ENCODE measurements at regions not wholly inside any gene's neighbourhood (a gene's known extent, or its start where the extent isn't known, plus 50 kb on each side); places are given as distances from the start of the nearest gene placed in this dataset.

- ChIA-PET POLR2A (interaction anchor here (0.6 kb wide), 1 partner anchor 30 kb away, joined by 4 read pairs; no protein-coding TSS in a partner anchor), CTCF (interaction anchor here (1.7 kb wide), 1 partner anchor 21 kb away, joined by 9 read pairs; no protein-coding TSS in a partner anchor), RAD21 (ENCODE audit: unreplicated experiment) (interaction anchor here (1.4 kb wide), 1 partner anchor 21 kb away, joined by 6 read pairs; no protein-coding TSS in a partner anchor), SMC1A (ENCODE audit: uncharacterized antibody, unreplicated experiment) (no interaction called here)
- Histone ChIP-seq H3K4me1 (ENCODE audit: control insufficient read depth, insufficient read depth, low read length) (no peaks in the 10 kb centered on the region), H3K27me3 (replicated peaks in 1 of 2; ENCODE audit: control insufficient read depth in 2 of 2, insufficient read depth in 2 of 2, low read length in 1 of 2) (no peaks in the 10 kb centered on the region), H4K20me1 (ENCODE audit: control insufficient read depth, insufficient read depth) (no peaks in the 10 kb centered on the region), H3K27ac (ENCODE audit: control insufficient read depth, insufficient read depth) (no peak overlapping the region), H3K36me3 (ENCODE audit: control insufficient read depth in 2 of 2, insufficient read depth in 2 of 2, low read length in 1 of 2) (no peaks in the 10 kb centered on the region), H3K79me2 (ENCODE audit: control insufficient read depth, insufficient read depth, low read length) (no peaks in the 10 kb centered on the region), H3K9me3 (replicated peaks; ENCODE audit: control insufficient read depth, insufficient read depth, low read length) (no peaks in the 10 kb centered on the region), H3K4me3 (no peak overlapping the region), H3K9ac (ENCODE audit: control insufficient read depth, insufficient read depth, low read length) (no peak overlapping the region), H3K4me2 (ENCODE audit: control insufficient read depth, insufficient read depth) (no peak overlapping the region), H2AFZ (ENCODE audit: control insufficient read depth, low read depth, low read length) (no peak overlapping the region)
- in situ Hi-C loops (cut with MboI), result no loop called here
- ATAC-seq (no peak), DNase-seq (ENCODE audit: low read depth, low spot score) (no peak), FAIRE-seq (no peak)
- WGBS (ENCODE audit: insufficient coverage, insufficient replicate concordance, low lambda C conversion rate, missing lambda C conversion rate), result 40% methylated on average over 4 of the region's 4 CpGs
- intact Hi-C loops (cut with micrococcal nuclease; ENCODE audit: unreplicated experiment), result no loop called here
- TF ChIP-seq IKZF2 (IDR thresholded peaks at IDR 0.05) (no peak), BCL11A (IDR thresholded peaks at IDR 0.05; ENCODE audit: low read depth, low read length) (no peak), PAX5 (IDR thresholded peaks at IDR 0.05; ENCODE audit: borderline replicate concordance, low read depth, low read length) (no peak), DPF2 (IDR thresholded peaks at IDR 0.05) (no peak), ZNF217 (IDR thresholded peaks at IDR 0.05) (no peak), ASH2L (IDR thresholded peaks at IDR 0.05; ENCODE audit: borderline replicate concordance, low read depth) (no peak), HDGF (IDR thresholded peaks at IDR 0.05) (no peak), TBL1XR1 (IDR thresholded peaks at IDR 0.05; ENCODE audit: low read depth, low read length) (no peak)
- TF ChIP-seq, protein P1, sequence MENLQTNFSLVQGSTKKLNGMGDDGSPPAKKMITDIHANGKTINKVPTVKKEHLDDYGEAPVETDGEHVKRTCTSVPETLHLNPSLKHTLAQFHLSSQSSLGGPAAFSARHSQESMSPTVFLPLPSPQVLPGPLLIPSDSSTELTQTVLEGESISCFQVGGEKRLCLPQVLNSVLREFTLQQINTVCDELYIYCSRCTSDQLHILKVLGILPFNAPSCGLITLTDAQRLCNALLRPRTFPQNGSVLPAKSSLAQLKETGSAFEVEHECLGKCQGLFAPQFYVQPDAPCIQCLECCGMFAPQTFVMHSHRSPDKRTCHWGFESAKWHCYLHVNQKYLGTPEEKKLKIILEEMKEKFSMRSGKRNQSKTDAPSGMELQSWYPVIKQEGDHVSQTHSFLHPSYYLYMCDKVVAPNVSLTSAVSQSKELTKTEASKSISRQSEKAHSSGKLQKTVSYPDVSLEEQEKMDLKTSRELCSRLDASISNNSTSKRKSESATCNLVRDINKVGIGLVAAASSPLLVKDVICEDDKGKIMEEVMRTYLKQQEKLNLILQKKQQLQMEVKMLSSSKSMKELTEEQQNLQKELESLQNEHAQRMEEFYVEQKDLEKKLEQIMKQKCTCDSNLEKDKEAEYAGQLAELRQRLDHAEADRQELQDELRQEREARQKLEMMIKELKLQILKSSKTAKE (IDR thresholded peaks at IDR 0.05; ENCODE audit: low read depth, poor library complexity, severe bottlenecking), result no peak
- TF ChIP-seq, protein P2, sequence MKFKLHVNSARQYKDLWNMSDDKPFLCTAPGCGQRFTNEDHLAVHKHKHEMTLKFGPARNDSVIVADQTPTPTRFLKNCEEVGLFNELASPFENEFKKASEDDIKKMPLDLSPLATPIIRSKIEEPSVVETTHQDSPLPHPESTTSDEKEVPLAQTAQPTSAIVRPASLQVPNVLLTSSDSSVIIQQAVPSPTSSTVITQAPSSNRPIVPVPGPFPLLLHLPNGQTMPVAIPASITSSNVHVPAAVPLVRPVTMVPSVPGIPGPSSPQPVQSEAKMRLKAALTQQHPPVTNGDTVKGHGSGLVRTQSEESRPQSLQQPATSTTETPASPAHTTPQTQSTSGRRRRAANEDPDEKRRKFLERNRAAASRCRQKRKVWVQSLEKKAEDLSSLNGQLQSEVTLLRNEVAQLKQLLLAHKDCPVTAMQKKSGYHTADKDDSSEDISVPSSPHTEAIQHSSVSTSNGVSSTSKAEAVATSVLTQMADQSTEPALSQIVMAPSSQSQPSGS (IDR thresholded peaks at IDR 0.05; ENCODE audit: low read length), result no peak
- TF ChIP-seq, protein P3, sequence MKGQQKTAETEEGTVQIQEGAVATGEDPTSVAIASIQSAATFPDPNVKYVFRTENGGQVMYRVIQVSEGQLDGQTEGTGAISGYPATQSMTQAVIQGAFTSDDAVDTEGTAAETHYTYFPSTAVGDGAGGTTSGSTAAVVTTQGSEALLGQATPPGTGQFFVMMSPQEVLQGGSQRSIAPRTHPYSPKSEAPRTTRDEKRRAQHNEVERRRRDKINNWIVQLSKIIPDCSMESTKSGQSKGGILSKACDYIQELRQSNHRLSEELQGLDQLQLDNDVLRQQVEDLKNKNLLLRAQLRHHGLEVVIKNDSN (IDR thresholded peaks at IDR 0.05; ENCODE audit: borderline replicate concordance, extremely low read length, insufficient read depth, low read depth, low read length), result no peak
- no TSS peak for BruUV-seq (replicated peaks)
These were observed 440.9 kb downstream of the PDCD6IP start for GRCh38 chr3:34239287-34239686.
